GM04503 (cell line): ENCODE measurements at regions not wholly inside any gene's neighbourhood (a gene's known extent, or its start where the extent isn't known, plus 50 kb on each side); places are given as distances from the start of the nearest gene placed in this dataset.
A peak's percentile ranks its signal among the peaks of the same experiment; 100 is the strongest.

Experiments used
- DNase-seq: peaks from one replicate; pipeline ENCODE4 v3.0.0-alpha.2; 2012; ENCODE audit warnings: low read depth

DNA sequence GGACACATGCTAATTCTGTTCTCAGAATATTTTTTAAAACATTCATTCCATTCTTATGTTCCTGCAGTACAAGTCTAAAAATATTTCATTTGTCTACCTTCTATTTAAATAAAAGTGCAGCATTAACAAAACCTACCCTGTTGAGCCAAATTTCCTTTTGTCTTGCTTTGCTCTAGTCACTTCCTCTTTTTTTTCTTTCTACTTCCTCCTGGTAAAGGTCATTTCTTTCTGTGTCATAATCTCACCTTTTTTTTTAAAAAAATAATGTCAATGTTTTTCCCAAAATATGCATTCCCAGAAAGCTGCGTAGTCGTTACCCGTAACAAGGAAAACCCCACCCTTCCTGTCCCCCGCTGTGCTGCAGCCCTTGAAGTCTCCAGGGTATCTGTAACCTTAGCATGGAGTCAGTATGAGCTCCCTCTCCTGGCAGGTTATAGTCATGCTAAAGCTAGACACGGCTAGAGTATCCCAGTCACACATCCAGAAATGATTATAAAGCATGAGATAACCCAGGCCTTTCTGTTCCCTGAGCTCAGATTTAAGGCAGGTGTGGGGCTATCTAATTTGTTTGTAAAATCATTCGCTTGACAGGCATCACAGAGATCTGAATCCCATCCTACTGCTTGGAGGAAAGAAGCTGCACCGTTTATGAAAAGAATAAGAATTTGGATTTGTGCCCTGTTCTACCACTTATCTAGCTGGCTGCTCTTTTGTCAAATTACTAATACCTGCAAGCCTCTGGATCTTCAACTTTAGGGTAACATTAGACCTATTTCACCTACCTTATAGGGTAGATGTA is 51.1 kb upstream of the EED start:
- no peak for DNase-seq

DNA sequence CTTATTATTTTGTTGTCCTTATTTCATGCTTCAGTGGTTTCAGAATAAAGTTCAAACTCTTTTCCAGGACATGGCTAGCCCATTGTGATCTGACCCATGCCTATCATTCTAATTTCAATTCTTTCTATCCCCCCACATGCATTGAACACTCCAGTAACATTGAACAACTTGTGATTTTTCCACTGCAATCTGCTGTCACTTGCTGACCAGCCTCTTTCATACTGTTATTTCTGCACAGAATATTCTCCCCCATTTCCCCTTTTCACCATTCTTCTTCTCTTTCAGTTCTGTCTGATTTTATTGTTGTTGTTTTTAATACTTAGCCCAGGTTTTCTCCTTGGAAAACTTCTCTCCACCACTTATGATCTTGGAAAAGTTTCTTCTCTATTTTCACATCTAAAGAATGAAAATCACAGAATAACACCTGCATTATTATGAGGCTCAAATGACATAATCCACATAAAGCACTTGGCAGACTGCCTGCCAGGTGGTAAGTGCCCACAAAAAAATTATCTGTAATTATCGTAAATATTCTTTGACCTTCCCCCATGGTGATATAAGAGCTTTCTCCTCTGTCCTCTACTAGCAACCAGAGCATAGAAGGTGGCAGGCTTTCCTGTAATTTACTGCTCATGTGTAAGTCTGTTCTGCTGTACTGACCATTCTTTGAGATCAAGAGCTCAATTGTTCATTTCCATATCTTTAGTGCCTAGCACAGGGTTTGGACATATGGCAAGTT is 51.9 kb upstream of the EED start:
- no peak for DNase-seq

DNA sequence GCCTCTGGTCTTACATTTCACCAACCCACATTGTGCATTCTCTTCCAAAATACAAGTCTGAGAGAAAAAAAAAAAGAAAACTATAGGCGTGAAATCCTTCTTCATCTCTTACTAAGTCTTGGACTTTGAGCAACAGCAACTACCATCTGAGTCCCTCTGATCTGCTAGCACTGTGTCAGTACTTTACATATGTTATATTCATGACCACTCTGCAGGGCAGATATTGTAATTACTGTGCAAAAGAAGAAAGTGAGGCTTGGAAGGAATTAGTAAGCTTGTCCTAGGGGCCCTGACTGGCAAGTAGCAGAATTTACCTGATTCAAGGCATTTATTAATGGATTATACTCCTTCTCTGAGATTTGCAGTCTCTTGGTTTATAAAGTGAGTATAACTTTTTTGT is 52.7 kb upstream of the EED start:
- no peak for DNase-seq

DNA sequence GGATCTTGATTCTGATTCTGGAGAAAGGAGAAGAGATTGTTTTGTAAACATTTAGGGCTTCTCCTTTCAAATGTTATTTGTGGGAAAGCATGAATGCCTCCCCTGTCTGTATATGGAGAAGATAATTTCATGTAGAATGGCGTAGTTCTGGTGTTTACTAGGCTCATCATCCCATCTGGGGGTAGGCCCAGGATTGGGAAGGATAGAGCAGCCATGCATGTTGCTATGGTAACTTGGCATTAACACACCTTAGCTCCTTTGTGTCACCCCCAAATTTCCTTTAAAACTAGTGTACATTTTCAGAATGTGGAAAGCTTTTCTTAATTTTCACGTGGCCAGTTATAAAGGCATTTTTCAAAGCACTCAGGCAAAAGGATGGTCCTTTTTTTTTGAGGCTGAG is 57.5 kb upstream of the EED start:
- no peak for DNase-seq

DNA sequence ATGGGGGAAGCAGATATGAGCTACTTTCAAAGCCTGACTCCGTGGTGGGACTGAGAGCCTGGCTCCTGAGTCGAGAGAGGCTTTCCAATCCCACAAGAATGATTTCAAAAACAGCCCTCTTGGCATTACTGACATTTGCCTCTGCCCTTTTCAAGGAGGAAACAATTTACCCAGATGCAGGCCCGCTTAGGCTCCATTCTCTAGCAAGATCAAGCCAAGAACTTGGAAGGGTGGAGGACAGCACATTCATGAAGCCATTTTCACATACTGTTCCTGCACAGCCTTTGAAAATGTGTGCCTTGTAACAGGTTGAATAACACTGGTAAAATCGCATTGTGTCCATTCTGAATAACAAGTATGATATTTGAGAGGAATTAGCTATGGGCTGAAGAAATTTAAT is 58.2 kb upstream of the EED start:
- no peak for DNase-seq

DNA sequence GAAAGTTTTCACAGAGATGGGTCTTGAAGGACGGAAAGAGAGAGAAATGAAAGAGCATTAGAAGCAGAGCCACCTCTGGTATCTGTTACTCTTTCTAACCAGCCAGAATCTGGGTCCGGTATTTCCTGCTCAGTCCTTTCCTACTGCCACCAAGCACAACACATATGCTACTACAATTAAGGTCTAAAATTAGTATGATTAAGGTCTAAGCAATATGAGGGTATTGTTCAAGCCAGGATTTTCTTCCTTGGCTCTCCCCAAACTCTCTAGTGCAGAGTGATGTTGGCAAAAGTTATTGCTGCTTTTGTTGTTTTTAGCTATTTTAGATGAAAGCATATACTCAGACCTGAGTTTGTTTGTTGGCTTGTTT is 59.2 kb upstream of the EED start:
- no peak for DNase-seq

DNA sequence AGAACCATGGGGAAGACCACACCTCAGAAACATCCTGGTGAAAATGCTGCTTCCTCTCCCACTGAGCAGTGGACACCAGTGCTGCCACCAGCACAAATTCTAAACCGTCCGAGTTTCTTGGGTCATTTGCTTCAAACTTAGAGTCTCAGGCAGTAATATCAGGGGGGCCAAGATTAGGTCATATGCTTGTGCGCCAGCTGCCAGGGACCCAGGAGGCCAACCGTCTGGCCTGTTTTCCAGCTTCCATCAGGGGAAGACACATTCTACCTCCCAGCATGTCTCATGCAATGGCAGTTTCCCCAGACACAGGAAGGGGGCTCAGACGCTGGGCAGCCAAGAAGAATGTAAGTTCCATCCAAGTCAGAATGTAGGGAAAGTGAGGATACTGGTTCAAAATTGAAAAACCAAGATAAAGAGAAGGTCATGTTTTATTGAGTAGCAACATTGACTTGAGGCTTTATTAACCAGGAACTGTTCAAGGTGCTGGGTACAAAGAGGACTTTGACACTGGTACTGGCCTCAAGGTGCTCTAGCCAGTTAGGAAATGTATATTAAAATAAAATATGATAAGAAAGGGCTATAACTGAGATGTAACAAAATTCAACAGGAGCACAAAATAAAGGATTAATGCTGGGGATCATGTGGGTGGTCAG is 59.7 kb upstream of the EED start:
- DNase-seq: no peak

DNA sequence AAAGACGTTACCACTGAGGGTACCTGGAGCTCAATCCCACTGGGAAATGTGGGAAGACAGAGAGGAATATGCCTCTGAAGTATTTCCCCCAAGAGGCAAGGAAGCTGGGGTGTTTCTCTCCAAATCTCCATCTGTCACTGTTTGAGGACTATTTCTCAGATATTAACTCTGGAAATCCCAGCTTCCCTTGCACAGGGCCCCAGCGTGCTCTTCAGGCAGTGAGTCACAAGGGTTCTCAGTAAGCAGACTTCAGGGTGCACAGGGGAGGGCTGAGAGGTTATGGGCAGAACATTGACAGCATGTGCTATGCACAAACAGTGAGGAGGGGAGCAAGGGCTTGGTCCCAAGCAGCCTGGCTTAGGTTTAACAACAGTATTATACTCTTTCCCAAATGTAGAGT is 60.9 kb upstream of the EED start:
- DNase-seq: no peak

DNA sequence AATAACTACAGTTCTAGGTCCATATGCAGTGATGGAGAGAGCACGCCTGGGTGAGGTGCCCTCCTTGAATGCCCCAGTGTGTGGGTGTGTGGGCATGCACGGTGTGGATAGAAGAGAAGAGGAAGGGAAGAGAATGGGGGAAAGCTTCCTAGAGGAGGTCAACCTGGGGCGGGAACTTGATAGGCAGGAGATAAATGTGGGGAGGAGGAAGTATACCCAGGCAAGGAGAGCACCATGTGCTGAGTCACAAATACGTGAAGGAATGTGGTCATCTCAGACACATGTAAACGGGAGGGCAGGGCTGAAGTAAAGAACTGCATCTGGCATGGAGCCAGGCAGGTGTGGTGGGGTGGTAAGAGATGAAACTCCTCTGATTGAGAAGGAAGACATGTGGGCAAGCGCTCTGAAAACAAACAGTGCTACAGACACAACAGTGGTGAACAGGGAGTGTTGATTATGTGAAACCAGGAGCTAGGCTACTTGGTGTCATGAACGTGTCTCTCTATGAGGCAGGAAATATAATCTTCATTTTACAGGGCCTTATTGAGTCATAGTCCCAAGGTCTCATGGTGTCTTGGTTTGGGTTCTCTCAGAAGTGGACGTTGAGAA is 61.5 kb upstream of the EED start:
- DNase-seq: no peak

DNA sequence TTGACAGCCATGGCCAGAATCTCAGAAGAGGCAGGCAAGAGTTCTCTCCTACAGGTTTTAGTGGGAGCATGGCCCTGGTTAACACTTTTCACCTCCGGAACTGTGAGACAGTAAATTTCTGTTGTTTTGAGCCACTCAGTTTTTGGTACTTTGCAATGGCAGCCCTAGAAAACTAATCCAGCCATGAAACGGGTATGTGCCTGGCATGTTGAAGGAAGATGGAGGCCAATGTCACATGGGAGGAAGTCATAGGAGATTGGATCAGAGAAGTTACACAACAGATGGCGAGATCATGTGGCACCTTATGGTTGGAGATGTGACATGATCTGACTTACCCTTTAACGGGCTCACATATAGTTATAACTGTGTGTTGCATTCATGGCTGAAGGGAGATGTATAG is 63.2 kb upstream of the EED start:
- DNase-seq: no peak

DNA sequence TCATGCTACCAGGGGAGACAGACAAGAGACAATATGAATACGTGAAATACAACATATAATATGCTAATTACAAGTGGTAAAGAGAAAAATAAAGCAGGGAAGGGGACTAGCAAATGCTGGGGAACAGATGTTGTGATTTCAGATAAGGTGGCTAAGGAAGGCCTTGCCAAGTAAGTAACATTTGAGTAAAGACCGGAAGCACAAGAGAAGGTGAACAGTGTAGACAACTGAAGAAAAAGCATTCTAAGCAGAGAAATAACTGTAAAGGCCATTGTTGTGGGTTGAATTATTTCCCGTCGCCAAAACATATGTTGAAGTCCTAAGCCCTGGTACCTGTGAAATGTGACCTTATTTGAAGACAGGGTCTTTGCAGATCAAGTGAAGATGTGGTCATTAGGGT is 63.7 kb upstream of the EED start:
- DNase-seq: no peak

DNA sequence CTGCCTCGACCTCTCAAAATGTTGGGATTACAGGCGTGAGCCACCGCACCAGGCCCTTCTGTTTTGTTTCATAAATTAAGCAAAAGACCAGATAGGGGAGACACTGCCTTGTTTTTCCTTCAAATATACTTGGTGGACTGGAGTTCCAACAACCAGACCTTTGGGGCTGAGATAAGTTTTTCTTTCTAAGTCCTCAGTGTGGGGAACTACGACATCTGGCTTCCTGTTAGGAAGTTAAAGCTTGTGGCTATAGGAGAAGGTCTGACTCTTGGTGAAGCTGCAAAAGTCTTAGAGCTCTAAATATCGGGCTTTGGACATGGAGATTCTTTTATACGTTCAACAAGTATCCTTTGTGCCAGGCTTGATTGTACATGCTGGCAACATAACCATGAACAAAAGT is 64.1 kb upstream of the EED start:
- no peak for DNase-seq

DNA sequence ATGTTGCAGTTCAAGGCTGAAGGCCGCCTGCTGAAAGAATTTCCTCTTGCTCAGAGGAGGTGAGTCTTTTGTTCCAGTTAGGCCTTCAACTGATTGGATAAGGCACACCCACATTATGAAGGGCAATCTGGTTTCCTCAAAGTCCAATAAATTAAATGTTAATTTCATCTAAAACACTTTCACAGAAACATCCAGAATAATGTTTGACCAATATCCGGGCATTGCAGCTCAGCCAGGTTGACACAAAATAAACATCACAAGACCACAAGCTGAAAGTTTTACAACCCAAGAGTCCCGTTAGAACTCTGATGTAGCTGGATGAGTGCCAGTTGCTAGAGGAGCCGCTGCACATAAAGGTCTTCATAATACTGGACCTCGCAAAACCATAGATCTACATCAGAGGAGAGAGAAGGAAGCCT is 64.9 kb upstream of the EED start:
- no peak for DNase-seq

DNA sequence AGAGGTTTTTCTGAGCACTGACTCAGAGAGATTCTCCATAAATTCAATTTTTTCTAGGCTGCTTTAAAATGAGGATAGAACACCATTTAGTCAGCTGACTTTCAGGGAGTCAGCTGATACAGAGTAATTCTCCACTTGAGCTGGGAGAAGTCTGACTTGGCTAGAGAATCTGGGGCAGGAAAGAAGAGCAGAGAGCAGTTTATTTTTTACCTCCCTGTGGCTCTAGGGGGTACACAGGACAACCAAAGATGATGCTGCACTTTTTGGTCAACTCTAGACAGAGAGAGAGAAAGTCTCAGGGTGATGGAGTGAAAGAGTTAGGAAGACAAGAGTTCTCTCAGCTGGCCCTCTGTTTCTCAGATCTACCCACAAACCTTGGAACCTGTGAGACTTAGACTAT is 67.3 kb upstream of the EED start:
- no peak for DNase-seq

DNA sequence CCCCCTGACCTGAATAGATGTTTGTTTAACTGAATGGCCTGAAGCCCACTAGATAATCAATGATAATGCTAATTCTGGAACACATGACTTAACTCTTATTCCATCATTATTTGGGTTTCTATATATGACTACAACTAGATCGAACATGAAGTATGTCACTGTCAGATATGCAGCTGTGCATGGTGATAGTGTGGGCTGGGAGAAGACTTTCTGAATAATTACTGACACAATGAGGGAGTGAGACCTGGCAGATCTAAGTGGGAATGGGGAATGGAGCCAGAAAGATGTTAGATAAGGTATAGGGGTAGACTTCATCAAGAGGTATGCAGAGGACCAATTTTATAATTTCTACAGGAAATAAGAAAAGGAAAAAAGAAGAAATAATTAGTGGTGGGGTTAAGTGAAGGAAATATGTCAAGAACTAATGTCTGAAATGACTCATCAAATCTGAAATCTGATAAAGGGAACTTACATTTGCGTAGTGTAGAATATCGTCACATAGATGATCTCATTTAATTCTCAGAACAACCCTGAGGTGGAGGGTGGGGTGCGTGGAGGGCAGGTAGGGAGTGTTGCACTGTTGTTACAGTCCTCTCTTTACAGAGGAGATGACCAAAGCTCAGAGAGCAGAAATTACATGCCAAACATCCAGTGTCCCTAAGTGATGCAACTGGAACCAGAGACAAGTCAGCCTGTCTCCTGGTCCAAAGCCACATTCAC is 68.2 kb upstream of the EED start:
- no peak for DNase-seq

DNA sequence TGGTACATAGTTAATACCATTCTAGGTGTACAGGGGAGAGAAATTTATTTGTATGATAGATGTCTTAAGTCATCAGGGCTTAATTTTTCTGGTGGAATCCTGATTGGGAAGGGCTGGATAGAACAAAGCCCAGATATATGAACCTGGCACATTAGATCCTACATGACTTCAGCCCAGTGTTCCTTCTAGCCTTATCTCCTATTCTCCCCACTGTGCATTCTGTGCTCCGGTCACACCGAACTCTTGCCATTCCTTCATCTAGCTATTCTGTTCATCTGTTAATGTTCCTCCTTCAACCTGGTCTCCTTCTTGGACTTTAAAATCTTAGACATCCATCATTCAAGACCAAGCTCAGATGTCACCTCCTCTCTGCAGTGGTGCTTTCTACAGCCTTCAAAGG is 68.9 kb upstream of the EED start:
- DNase-seq: no peak

DNA sequence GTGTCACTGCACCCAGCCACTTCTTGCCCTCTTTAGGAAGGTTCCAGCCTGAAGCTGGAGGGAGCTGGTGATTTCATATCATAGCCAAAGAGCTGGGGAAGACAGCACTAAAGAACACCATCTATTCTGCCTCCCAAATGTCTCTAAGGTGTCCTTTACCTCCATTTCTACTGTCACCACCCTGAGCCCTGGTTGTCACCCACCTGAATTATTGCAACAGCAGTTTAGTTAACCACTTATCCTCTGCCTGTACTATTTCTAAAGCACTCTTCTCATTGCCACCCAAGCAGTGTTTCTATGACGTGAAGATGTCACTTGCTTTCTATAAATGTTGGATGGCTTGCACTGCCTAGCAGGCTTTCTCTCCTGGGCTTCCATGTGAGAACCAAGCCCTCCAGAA is 69.4 kb upstream of the EED start:
- DNase-seq: no peak

DNA sequence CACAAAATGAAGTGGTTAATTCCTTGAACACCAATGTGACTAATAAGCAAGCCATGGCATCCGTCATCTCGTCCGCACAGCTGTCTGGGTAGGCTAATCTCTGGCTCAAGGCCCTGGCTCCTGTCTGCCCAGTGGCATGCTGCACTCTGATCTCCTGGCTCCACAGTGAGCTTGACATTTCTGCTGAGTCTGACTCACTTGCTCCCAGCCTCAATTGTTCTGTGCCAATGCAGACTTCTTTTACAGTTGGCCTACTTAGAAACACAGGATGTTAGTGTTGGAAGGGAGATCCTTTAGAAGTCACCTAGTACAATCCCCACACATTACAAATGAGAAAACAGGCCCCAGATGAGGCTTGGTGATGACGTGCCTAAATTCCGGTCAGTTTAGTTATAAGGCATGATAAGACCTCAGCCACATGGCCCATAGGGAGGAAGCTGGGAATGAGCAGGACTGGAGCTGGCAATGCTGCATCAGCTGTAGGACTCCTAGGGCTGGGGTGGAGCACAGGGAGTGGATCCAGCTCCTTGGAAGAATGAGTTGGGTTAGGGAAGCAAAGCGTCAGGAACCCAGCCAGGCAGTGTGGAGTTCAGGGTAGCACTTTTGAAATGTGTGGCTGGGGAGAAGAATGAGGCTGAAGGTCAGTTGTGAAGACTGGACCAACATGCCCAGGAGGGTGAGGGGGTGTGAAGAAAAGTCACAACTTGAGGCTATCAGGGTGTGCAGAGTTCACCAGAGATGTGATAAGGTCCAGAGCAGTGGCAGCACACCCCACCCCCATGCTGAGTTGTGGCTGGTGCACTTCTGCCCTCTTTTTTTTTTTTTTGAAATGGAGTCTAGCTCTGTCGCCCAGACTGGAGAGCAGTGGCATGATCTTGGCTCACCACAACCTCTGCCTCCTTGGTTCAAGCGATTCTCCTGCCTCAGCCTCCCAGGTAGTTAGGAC is 70.2 kb upstream of the EED start:
- peak; percentile 99 for DNase-seq

DNA sequence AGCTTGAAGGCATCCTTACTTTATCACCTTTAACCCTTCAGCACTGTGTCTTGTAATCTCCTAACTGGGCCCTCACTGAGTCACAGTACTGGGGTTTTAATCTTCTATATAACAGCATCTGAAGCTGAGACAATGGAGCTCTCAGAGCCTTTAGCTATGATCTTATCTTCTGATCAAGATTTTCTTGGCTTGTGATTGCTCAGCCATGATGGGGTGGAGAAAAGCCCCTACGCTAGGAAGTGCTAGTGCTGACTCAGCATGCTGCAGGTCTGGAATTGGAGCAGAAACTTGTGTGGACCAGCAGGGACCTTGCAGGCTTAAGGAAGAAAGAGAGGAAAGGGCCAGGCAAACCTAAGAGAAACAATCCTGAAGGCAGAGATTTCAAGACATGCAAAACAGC is 71.7 kb upstream of the EED start:
- DNase-seq: no peak

DNA sequence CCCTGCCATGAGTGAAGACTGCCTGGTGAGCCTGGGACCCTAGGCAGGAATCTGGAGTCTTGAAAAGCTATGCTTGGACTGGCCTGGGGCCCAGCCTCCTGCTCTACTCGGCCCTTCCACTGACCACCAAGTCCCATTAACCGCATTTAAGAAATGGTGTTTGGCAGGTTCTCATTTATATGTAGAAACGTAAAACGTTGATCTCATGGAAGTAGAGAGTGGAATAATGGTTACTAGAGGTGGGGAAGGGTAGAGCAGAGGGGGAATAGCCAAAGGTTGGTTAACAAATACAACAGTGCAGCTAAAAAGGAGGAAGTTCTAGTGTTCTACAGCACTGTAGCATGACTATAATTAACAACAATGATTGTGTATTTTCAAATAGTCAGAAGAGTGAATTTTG is 72.9 kb upstream of the EED start:
- no peak for DNase-seq

DNA sequence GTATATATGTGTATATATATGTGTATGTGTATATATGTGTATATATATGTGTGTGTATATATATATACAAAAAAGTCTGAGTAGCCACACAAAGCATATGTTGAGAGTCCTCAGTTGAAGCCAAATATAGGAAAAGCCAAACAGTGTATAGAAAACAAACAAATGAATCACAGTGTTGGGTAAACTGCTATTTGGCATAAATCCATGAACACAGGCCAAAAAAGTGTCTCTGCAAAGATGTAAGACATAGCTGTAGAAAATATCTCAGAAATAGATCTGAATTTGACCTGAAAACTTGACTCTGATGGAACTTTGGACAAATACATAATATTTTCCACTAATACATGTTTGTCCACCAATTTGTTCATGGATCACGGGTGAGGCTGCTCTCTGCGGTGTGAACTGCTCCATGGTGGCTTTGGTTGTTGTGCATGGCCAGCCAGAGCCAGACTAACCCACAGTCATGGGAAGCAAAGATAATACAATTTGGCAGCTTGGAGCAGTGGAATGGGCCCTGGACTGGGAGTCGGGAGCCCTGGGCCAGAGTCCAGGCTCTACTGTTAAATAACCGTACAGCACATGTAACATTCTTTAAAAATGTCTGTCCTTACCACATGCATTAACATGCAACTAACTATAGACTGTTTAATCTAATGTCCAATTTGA is 76.9 kb upstream of the EED start:
- no peak for DNase-seq
